ENCODE measurements at regions not wholly inside any gene's neighbourhood (a gene's known extent, or its start where the extent isn't known, plus 50 kb on each side); places are given as distances from the start of the nearest gene placed in this dataset.
A peak's percentile ranks its signal among the peaks of the same experiment; 100 is the strongest.
"Not testable (repeated sequence)": the region's sequence is repeated elsewhere in the genome, so short reads cannot be mapped to it uniquely, and the experiment has no call there.

DNA sequence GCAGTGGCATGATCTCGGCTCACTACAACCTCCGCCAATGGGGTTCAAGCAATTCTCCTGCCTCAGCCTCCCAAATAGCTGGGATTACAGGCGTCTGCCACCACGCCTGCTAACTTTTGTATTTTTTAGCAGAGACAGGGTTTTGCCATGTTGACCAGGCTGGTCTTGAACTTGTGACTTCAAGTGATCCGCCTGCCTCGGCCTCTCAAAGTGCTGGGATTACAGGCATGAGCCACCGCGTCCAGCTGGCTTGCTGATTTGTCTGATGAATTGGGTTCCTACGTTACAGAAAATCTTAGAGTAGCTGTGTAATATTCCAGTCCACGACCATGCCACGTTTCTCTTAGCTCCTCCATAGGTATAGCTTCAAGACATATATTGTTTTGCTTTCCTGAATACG, 102.6 kb upstream of the OTOS start:
- DNase-seq, result not testable (repeated sequence)

DNA sequence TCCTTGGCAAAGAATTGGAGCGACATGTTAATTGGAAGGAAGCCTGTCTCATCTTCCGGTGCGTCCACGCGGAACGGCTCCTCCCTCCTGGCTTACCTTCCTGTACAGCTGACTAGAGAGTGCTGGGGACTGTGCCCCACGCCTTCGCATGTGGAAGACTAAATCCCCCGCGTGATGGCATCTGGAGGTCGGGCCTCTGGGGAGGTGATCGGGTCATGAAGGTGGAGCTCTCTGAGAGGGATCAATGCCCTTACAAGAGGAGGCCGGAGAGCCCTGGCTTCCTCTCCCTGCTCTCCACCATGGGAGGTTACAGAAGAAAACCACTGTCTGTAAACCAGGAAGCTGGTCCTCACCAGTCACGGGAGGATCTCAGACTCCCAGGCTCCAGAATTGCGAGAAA, 104.1 kb upstream of the OTOS start:
- DNase-seq, result no peak

DNA sequence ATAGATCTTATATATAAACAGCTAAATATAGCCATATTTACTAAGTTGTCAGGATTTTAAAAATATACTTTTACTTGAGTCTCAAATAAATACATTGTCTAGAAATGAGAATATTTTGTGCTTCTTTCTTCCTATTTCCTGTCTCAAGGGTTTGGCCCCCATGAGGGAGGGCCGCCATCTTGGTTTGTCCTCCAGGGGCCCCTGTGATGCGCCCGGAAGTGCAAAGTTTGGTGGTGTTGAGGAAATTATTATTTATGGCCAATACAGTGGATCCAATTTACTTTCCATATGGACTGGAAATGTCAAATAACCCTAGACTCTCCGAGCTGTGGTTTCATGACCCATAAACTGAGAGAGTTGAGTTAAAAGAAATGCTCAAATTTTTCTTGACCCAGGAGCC, 104.7 kb upstream of the OTOS start:
- no peak for DNase-seq

DNA sequence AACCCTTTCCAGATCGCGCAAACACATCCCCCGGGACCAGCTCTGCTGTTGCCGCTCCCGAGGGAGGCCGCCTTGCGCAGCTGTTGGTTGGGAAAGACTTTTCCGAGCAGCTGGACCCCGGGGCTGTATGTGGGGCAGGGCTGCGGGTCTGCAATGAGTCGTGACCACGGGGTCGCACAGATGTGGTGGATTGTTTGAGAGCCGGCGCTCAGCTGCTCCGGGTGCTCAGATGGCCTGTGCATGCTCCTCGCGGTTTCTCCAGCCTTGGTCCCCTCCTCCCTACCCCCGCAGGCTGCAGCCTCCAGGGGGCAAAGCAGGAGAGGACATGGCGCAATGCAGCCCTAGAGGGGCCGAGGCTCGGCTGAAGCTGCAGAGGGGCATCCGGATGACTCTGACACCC, 105.2 kb upstream of the OTOS start:
- DNase-seq, result no peak

DNA sequence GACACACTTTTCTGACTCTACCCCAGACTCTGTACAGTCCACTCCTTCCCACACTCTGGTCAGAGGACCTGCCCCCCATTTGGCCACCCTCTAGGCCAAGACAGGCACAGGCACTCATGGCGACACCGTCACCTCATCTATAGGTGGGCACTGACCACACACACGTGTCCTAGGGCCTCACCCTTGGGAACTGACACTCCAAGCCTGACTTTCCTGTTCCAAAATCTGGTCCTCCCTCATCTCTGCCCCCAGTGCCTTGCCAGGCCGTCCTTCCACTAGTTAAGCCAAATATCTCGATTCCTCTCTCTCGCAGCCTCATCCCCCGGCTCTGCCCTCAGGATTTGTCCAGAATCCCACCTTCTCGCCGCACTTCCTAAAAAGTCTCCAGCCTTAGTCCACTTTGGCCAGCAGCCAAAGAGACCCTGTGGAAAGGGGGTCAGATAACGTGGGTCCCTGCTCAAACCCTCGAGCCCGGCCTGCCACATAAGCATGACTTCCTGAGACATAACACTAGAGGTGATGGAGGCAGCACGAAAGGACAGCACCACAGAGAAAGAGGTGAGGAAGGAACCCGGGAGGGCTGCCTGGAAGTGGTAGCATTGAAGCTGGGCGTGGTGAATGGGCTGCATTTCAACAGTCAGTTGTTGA, 105.8 kb upstream of the OTOS start:
- no peak for DNase-seq

DNA sequence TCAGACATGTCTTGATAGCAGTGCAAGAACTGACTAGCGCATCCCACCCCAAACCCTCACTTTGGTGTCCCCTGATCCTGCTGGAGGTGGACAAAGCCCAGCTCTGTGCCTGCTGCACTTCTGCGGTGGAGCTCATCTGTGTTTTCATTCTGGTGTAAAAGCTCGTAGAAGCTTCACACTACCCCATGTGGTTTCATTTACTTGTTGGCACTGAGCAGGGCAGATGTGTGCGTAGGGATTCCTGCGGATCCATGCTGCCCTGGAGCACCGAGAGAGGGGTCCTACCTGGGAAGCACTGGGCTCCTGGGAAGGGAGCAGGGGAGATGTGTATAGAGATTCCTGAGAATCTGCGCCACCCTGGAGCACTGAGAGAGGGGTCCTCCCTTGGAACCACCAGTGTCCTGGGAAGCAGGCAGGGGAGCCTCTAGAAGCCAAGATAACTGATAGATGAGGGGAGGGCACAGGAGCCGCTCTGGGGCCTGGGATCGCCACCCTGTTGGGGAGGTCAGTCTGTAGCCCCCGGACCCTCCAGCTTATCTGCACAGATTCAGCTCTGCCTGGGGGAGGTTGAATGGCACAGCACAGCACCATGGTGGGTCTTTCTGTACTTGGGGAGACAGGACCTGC, 106.9 kb upstream of the OTOS start:
- DNase-seq, result no peak

DNA sequence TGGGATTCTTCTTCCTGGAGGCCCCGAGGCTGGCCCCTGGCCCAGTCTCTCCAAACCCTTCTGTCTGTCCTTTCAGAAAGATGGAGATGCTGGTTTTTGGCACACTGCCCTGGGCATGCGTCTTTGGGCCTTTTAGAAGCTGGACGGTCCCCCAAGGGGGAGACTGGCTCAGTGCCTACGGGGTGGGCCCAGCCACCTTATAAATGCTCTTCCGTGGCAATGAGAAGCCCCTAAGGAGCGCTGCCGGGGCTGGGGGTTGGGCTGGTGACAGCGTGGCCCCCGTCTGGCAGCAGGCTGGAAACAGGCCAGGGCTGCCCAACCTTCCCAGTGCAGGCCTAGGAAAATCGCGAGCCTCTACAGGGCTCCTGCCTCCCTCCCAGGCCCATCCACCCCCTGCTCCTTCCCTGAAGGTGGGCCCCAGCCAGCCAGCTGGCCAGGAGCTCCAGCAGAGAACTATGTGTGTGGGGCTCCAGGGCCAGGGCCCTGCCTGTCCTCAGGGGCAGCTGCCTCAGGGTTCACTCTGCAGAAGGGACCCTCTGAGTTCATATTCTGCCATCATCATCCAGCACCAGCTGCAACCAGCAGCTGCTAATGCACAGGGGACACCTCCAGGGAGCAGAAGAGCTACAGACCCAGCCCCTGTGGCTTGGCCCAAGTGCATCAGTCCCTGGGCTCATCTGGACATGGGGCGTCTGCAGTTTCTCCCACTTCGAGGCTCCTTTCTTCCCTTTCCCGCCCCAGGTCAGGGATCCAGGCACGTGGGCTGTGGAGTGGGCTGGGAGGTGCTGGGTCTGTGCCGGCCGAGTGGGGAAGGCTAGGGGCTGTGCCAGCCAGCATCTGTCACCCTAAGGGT, 107.6 kb upstream of the OTOS start:
- no peak for DNase-seq

DNA sequence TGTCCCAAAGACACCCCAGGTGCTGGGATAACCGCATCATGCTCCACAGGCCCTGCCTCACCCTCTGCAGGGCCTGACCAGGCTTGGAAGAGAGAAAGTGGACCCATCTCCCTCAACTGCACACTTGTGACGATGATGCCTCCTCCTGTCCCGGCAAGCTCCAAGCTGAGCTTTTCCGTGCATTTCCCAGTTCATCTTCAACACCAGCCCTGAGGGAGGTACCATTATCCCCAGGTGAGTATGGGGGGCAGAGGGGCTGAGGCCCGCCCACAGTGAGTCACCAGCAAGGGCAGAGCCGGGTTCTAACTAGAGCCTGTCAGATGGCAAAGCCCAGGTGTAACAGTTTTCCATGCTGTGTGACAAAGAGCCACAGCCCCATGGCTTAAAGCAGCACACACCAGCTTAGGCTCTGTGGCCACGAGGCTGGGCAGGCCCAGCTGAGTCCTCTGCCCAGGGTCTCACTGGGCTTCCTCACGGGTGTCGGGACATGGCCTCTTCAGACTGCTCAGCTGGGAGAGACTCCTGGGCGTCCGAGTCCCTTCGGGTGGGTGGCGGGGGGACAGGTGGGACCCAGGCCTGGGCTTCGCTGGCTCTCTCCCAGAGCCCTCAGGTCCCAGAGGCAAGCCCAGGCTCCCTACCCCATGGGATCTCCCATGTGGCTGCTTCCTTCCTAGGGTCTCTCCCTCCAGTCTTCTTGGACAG, 108.4 kb upstream of the OTOS start:
- no peak for DNase-seq

DNA sequence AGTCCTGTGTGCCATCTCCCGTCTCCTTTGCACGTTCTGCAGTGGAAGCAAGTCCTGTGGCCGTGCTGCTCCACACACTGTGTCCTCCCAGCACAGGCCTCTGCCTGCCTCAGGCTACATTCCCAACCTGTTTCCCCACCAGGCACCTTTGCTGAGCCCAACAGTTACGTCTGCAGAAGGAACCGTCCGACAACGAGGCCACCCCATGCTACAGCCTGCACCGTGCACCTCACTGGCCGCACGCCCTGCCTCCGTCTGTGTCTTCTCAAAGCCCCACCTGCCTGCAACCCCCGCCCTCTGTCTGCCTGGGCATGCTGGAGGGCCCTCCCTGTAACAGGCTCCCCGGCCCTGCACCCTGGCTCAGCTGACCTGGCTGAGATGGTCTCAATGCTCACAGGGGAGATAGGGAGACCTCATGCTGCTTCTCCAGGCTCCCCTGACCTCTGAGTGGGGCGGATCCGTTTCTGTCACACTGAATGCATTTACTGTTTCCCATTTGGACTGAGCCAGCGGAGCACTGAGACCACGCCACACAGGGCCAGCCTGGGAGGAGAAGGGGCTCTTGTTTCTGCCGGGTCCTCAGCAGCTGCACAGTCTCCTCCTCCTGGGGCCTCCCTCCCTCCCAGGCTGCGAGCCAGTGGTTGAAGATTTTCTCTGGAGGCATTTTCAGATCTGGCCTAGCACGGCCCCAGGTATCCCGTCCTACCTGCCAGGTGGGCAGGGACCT, 109.1 kb upstream of the OTOS start:
- no peak for DNase-seq

DNA sequence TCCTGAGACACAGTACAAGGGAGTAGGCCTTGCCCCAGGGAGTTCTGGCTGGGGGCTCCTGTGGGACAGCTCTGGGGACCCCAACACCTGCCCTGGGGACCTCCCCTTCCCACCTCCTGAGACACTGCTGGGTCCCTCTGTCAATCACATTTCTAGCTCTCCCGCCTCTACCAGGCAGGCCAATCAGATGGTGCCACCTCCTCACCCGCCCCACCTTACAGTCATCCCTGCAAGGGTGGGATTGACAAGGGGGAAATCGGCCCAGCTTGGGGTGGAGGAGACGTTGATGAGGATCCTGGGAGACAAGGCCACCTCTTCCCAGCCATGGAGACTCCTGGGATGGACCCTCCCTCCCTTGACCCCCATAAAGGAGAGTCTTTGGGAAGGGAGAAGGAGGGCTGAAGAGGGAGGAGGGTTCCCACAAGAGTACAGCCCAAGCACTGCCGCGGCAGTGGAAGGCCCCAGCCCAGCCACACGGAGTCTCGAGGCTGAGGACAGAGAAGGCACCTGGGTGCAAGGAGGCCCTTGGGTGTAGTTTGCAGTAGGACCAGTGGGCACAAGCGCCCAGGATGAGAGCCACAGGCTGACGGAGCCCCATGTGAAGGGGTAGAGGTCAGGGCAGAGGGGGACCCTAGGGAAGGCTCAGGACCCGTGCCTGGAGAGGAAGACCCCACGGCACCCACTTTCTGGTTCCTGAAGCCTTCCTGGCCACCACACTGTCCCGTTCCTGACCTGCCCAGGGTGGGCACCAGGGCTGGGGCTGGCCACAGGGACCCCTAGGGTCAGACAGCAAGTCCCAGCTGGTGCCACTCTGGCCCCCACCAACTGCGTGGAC, 109.9 kb upstream of the OTOS start:
- DNase-seq, result no peak

DNA sequence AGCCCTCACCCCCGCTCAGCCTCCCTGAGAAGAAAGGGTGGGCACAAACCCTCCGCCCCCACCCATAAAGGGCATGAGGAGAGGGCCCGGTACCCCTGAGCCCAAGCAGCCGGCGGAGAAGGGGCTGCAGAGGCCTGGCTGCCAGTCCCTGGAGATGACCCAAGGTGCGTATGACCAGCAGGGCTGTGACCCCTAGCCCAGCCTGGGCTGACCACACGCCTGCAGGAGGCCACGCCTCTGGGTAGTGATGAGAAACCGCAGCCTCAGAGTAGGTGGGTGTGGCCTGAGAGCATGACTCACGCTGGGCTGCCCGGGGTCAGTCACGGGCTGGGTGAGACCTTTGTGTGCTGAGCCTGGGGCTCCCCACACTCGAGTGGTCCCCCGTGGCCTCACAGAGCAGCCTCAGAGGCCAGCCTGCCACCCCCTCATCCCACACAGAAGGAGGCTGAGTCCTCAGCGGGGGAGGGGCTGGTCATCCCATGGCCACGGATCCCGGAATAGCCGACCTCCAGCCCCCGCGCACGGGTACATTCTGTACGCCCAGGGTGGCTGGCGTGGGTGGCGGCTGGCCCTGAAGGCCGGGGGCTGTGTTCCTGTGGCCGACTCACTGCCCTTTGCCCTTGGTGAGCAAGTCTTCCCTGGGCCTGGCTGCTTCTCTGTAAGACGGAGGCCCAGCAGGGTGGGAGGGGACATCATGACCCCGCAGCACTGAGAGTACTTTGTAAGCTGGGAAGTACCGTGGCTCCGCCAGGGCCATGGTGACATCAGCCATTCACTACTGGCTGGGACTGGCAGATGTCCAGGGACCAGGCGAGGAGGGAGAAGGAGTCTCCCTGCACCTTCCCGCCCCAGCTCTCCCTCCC, 110.8 kb upstream of the OTOS start:
- DNase-seq, result peak; percentile 66 to 74

DNA sequence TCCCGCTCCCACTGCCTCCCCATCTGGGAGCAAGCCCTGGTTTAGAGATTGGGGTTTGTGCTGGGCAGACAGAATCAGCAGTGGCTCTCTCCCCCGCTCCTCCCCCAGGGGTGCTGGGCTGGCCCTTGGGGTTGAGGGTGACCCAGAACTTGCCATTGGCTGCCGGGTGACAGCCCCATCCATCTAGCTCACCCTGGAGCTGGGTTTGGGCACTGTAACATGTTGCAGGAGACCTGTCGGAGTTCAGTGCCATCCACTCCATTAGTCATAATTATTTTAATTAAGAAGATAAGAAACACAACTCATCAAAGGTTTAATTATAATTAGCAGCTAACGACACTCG, 111.4 kb upstream of the OTOS start:
- DNase-seq, result no peak

DNA sequence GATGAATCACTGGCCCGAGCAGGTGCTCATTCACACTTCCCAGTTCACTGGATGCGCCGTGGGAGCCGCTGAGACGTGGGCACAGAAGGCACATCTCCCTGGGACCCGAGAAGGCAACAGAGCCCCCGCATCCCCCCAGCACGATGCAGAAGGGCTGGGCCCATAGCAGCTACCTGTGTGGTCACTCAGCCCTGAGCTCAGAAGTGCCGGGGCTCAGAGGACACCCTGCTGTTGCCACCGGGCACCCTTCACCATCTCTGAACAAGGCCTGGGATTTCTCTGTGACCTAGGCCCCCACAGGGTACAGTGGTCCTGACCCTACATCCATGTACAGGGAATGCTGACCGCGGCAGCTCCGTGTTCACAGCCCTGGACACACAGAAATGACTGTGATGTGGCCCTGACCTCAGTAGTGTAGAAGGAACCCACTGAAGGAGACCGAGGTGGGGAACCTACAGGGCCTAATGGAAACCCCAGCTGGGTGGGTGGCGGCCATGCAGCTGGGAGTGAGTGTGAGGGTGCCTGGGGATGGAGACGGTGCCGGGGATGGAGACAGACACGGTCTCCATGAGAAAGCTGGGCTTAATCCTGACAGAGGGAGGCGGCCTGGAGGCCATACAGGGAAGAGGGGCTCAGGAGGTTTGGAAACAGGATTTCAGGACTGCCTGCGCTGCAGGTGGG, 111.9 kb upstream of the OTOS start:
- no peak for DNase-seq

DNA sequence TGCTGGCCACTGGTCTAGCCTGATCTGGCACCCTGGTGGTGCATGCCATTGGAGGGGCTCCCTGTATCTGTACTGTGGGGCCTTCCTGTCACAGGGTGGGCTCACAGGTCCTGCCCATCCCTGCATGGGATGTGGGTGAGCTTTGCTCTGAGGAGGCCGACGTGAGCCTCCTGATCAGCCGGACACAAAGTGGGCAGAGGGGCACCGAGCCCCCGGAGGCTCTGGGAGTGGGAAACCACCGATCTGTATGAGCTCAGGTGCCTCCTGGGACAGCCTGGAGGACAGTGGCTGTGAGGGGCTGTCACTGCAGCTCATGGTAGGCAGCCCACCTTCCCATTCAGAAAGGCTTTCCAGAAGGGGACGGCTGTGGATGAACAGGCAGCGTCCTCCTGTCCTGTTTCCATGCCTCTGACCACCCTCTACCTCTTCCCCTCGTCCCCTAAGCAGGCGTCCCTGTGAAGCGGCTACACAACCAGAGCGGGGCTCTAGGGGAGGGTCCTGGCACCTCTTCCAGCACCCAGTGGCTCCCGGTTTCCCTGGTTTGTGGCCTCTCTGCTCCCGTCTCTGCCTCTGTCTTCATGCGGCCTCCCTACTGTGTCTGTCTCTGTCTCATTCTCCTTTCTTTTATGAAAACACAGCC, 112.5 kb upstream of the OTOS start:
- no peak for DNase-seq

DNA sequence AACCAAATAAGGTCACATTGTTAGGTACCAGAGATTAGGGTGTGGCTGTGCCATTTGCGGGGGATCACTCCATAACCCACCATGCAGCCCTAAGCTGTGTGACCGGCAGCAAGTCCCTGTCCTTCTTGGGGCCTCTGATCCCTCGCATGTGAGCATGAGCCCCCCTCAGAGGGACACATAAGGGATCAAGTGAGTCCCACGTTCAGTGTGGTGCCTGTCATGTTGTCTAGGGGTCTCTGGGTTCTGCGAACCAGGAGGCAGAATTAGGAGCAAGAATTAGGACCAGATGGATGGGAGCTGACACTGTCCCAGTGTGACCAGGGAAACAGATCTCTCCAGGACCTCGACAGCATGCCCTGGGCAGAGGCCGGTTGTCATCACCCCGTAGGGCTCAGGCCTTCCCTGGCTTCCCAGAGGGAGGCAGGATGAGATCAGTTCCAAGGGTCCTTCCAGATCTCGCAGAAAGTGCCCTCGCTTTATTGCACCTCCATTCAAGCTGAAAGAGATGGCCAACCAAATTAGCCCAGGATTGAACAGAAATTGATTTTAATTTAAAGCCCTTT, 113.2 kb upstream of the OTOS start:
- no peak for DNase-seq

DNA sequence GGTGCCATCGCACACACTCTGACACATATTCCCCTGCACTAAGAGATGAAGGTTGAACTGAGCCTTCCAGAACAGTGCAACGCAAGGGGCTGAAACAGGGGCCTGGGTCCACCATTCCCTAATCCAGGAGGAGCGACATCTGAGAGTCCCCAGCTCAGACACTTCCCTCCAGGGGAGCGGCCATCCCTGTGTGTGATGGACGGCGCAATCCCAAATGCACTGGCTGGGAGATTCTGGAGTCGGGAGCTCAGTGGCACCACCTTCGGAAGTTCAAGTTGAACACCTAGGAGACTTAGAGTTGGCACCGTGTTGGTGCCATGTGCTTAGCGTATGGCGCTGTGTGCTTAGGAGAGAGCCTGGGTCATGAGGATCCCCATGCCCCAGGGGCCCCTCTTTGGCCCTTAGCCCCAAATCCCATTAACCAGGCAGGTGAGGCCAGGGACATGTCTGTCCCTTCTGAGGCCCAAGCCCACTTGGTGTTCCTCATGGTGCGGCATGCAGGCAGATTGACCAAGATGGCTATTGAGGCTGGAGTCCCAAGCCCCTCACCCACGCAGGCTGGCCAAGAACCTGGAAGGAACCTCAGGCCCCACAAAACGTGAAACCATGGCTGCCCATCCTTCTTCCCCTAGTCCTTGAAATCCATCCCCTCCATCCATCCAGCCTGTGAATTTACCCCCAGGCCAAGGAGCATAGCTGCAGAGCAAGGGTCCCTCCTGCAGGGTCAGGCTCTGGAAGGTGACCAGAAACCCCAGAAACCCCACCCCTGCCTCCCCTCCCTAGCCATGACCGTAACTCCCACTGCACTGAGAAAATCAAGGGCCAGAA, 114.1 kb upstream of the OTOS start:
- DNase-seq, result no peak

DNA sequence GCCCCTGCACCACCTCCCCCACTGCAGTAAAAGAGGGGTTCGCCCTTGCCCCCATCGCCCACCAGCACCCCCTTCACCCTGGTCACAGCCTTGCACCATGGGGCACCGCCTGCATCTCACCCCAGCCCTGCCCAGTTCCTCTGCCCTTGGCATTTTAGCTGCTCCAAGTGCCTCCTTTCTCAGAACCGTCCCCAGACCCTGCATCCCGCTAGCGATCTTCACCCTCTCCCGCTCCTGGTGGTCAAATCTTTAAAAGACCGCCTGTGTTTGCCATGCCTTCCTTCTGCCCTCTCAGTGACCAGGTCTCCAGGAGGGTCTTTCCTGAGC, 114.7 kb upstream of the OTOS start:
- no peak for DNase-seq
